A549 (cell line): ENCODE measurements at regions not wholly inside any gene's neighbourhood (a gene's known extent, or its start where the extent isn't known, plus 50 kb on each side); places are given as distances from the start of the nearest gene placed in this dataset.

Source experiments
- ATAC-seq, 2 experiments: fragments of 200-7000 bp in 1 of 2; fragments of >200 bp in 1 of 2; cut with Nextera tagmentation in 1 of 2; cut with Tn5 transposase in 1 of 2; 3 replicates each; pipeline versions ENCODE4 v1.8.0 to v1.9.1; 2018 to 2020; ENCODE audit warnings: mild to moderate bottlenecking in 1 of 2, moderate library complexity in 1 of 2
- CTCF ChIA-PET: fragments of 300-600 bp; sonication (Branson Sonifier 250); formaldehyde crosslinking; extraction: SDS; loops from one replicate; lab custom pipeline; 2021; ENCODE audit warnings: antibody characterized with exemption, inconsistent platforms; lab: Yijun Ruan, JAX
- POLR2A ChIA-PET: fragments of 350-600 bp; formaldehyde crosslinking; extraction: SDS; loops from one replicate; lab custom pipeline; 2021; ENCODE audit warnings: antibody characterized with exemption, inconsistent platforms; lab: Yijun Ruan, JAX
- DNase-seq, 2 experiments: peaks; one replicate each; pipeline versions ENCODE4 v3.0.0 to v3.0.0-alpha.2; 2011 to 2016; ENCODE audit warnings: low read depth in 1 of 2, low spot score in 1 of 2
- FAIRE-seq: peaks from 2 replicates; lab custom pipeline; 2011; peaks lifted over from hg19 to GRCh38; lab: Jason Lieb, UNC
- H3K27ac ChIP-seq, 2 experiments: fragments of >200 bp; sonication (Bioruptor Twin); formaldehyde crosslinking; 3 replicates each; pipeline ENCODE4 v1.5.1; 2016 to 2017
- H3K4me1 ChIP-seq: fragments of >200 bp; sonication (Bioruptor Twin); formaldehyde crosslinking; 3 replicates; pipeline ENCODE4 v1.6.1; 2016
- H3K4me2 ChIP-seq: fragments of >200 bp; sonication (Bioruptor Twin); formaldehyde crosslinking; 3 replicates; pipeline ENCODE4 v1.6.1; 2016
- H3K4me3 ChIP-seq: fragments of >200 bp; sonication (Bioruptor Twin); formaldehyde crosslinking; 3 replicates; pipeline ENCODE4 v1.5.1; 2016
- H3K9me3 ChIP-seq: fragments of >200 bp; sonication (Bioruptor Twin); formaldehyde crosslinking; 3 replicates; pipeline ENCODE4 v1.6.1; 2016
- BHLHE40 ChIP-seq: IDR thresholded peaks from 2 replicates; pipeline ENCODE4 v1.6.1; 2012; ENCODE audit warnings: low read depth, low read length, inconsistent platforms
- CBX2 ChIP-seq: fragments of 200-600 bp; sonication (generic); IDR thresholded peaks from 2 replicates; pipeline ENCODE4 v1.6.1; 2016; ENCODE audit warnings: low read depth, mild to moderate bottlenecking, borderline replicate concordance
- CEBPB ChIP-seq, 2 experiments: fragments of >200 bp in 1 of 2; sonication (Bioruptor Twin) in 1 of 2; formaldehyde crosslinking in 1 of 2; IDR thresholded peaks; 2 replicates each; pipeline ENCODE4 v1.6.1; 2012 to 2016
- CHD4 ChIP-seq: fragments of 200-600 bp; sonication (generic); IDR thresholded peaks from 2 replicates; pipeline ENCODE4 v1.6.1; 2016; ENCODE audit warnings: antibody characterized with exemption, mild to moderate bottlenecking, borderline replicate concordance
- EHF ChIP-seq: fragments of 250-450 bp; sonication (Bioruptor Pico); IDR thresholded peaks from 2 replicates; pipeline ENCODE4 v1.5.0; 2020; ENCODE audit warnings: mild to moderate bottlenecking
- GATA3 ChIP-seq: IDR thresholded peaks from 2 replicates; pipeline ENCODE4 v1.6.1; 2012; ENCODE audit warnings: borderline replicate concordance
- JUN ChIP-seq, 2 experiments: fragments of >200 bp; sonication (Bioruptor Twin); formaldehyde crosslinking; IDR thresholded peaks; 2 replicates in 1 of 2; 3 replicates in 1 of 2; pipeline ENCODE4 v1.6.1; 2016 to 2017
- MAZ ChIP-seq: fragments of 150-350 bp; IDR thresholded peaks from 2 replicates; pipeline ENCODE4 v1.6.1; 2014; ENCODE audit warnings: antibody characterized with exemption, low read depth, low read length, borderline replicate concordance
- PHF8 ChIP-seq: fragments of 200-600 bp; sonication (generic); IDR thresholded peaks from 2 replicates; pipeline ENCODE4 v1.6.1; 2016; ENCODE audit warnings: low read depth, mild to moderate bottlenecking, antibody characterized with exemption, moderate library complexity, borderline replicate concordance
- RCOR1 ChIP-seq: fragments of 150-350 bp; IDR thresholded peaks from 2 replicates; pipeline ENCODE4 v1.6.1; 2014; ENCODE audit warnings: antibody characterized with exemption, low read length, low read depth
- SMC3 ChIP-seq: fragments of >200 bp; sonication (Bioruptor Twin); formaldehyde crosslinking; IDR thresholded peaks from 3 replicates; pipeline ENCODE4 v1.6.1; 2018; ENCODE audit warnings: inconsistent platforms
- TFCP2L1 ChIP-seq: fragments of 250-450 bp; sonication (Bioruptor Pico); IDR thresholded peaks from 2 replicates; pipeline ENCODE4 v1.5.0; 2021; ENCODE audit warnings: mild to moderate bottlenecking
- ZNF302 ChIP-seq: fragments of 250-450 bp; sonication (Bioruptor Pico); IDR thresholded peaks from 2 replicates; pipeline ENCODE4 v1.9.0; 2021; ENCODE audit warnings: inconsistent platforms, mild to moderate bottlenecking, moderate library complexity
- WGBS: methylation state at CpG from one replicate; pipeline ENCODE4 v1.1.6; 2017; ENCODE audit errors: missing lambda C conversion rate; 5-methylcytosine and 5-hydroxymethylcytosine counted together
- TF ChIP-seq, protein P1 (sequence below): IDR thresholded peaks from 2 replicates; pipeline ENCODE4 v1.6.1; 2012
- TF ChIP-seq, protein P2 (sequence below): IDR thresholded peaks from 2 replicates; pipeline ENCODE4 v1.6.1; 2012
- TF ChIP-seq, protein P3 (sequence below): fragments of 250-450 bp; sonication (Bioruptor Pico); IDR thresholded peaks from 2 replicates; pipeline ENCODE4 v1.5.0; 2020; ENCODE audit warnings: low read depth, mild to moderate bottlenecking, moderate library complexity
- TF ChIP-seq, protein P4 (sequence below): fragments of >200 bp; sonication (Bioruptor Twin); formaldehyde crosslinking; IDR thresholded peaks from 3 replicates; pipeline ENCODE4 v1.6.1; 2016

DNA sequence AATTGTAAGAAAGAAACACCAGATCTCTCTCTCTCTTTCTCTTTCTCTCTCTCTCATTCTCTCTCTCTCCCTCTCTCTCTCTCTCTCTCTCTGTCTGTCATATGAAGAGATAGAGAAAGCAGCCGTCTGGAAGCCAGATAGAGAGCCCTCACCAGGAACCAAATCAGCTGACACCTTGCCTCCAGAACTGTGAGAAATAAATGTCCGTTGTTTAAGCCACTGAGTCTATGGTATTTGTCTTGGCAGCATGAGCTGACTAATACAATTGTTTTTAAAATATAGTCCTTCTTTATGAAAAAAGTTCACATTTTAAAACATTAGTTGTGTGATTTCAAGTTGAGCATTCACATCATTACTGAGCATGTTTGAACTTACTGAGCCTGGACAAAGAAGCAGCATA, 275.6 kb downstream of the CETN3 start:
- Histone ChIP-seq H3K4me2 (no peak overlapping the region), H3K9me3 (no peaks in the 10 kb centered on the region), H3K27ac (no peak overlapping the region), H3K4me3 (no peak overlapping the region), H3K4me1 (no peaks in the 10 kb centered on the region)
- ATAC-seq (no peak), DNase-seq (no peak), FAIRE-seq (no peak)
- POLR2A ChIA-PET = no interaction called here
- CTCF ChIA-PET = no interaction called here
- TF ChIP-seq MAZ (no peak), CHD4 (no peak), PHF8 (no peak), JUN (IDR thresholded peaks at IDR 0.05) (no peak), TFCP2L1 (CRISPR knock-in tag) (no peak), EHF (no peak)
- TF ChIP-seq, protein P1, sequence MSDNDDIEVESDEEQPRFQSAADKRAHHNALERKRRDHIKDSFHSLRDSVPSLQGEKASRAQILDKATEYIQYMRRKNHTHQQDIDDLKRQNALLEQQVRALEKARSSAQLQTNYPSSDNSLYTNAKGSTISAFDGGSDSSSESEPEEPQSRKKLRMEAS = no peak
- TF ChIP-seq, protein P2, sequence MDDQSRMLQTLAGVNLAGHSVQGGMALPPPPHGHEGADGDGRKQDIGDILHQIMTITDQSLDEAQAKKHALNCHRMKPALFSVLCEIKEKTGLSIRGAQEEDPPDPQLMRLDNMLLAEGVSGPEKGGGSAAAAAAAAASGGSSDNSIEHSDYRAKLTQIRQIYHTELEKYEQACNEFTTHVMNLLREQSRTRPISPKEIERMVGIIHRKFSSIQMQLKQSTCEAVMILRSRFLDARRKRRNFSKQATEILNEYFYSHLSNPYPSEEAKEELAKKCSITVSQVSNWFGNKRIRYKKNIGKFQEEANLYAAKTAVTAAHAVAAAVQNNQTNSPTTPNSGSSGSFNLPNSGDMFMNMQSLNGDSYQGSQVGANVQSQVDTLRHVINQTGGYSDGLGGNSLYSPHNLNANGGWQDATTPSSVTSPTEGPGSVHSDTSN = no peak
- TF ChIP-seq, protein P3, sequence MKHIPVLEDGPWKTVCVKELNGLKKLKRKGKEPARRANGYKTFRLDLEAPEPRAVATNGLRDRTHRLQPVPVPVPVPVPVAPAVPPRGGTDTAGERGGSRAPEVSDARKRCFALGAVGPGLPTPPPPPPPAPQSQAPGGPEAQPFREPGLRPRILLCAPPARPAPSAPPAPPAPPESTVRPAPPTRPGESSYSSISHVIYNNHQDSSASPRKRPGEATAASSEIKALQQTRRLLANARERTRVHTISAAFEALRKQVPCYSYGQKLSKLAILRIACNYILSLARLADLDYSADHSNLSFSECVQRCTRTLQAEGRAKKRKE (CRISPR knock-in tag) = no peak
- 17% methylated on average over 2 of the region's 2 CpGs for WGBS

DNA sequence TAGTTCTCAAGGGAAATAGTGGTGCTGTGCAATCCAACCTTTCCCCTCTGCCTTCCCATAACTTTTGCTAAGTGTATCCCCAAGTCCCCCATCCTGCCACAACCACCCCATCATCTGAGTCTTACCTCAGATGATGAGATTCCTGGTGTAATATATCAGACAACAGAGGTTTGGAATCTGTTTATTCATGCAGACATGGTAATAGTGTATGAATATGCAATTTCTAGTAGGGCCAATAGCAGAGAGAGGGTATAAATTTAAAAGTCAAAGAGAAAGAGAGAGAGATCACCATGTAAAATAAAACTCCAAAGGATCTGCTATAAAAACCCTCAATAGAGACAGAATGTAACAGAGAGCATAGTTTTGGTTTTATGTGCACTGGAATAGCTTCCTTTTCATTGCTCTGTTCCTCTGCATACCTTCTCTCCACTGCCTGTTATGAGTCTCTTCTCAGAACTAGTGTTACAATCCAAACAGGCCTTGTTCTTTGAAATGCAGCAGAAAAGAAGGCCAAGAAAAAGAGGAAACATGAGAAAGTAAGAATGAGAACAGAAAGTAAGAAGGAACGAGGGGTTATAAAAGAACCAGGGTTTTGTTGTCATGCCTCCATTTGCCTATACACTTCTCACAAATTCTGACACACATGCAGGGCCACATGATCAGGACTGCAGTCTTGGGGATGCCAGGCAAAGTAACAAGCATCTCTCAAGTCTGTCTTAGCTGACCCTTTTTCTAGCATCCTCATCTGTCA, 278.0 kb downstream of the CETN3 start:
- FAIRE-seq (no peak), DNase-seq (no peak), ATAC-seq (no peak)
- WGBS = 0% methylated on average over 1 of the region's 1 CpG
- POLR2A ChIA-PET = no interaction called here
- CTCF ChIA-PET = no interaction called here
- Histone ChIP-seq H3K4me3 (no peak overlapping the region), H3K4me1 (no peaks in the 10 kb centered on the region), H3K27ac (no peak overlapping the region), H3K9me3 (no peaks in the 10 kb centered on the region), H3K4me2 (no peak overlapping the region)
- TF ChIP-seq CBX2 = no peak

DNA sequence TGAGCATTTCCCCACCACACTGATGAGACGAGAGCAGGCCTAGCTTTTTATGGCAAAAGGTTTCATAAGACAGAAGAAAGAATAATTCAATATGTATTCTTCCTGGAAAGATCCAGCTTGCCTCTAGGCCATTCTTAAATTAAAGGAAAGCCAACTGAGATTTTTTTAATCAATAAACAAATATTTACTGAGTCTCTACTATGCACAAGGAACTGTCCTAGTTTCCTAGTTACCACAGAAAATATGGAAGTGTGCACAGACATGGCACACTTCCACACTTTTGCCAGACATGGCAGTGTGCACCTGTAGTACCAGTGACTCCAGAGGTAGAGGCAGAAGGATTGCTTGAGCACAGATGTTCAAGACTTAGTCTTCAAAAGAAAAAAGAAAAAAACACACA, 281.0 kb downstream of the CETN3 start:
- ChIA-PET CTCF (no interaction called here), POLR2A (no interaction called here)
- H3K4me2 ChIP-seq = no peak overlapping the region
- no peaks in the 10 kb centered on the region for H3K9me3 ChIP-seq
- no peak for ATAC-seq
- no peak for TF ChIP-seq CEBPB (IDR thresholded peaks at IDR 0.05)
- TF ChIP-seq, protein P3 (CRISPR knock-in tag) = no peak
- no peak for TF ChIP-seq CBX2
- no peak for TF ChIP-seq RCOR1
- TF ChIP-seq BHLHE40 = no peak
- TF ChIP-seq PHF8 = no peak
- no peak for TF ChIP-seq SMC3
- TF ChIP-seq, protein P4, sequence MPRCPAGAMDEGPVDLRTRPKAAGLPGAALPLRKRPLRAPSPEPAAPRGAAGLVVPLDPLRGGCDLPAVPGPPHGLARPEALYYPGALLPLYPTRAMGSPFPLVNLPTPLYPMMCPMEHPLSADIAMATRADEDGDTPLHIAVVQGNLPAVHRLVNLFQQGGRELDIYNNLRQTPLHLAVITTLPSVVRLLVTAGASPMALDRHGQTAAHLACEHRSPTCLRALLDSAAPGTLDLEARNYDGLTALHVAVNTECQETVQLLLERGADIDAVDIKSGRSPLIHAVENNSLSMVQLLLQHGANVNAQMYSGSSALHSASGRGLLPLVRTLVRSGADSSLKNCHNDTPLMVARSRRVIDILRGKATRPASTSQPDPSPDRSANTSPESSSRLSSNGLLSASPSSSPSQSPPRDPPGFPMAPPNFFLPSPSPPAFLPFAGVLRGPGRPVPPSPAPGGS = no peak
- no peak for TF ChIP-seq GATA3
- TF ChIP-seq ZNF302 (CRISPR knock-in tag) = no peak
- DNase-seq = no peak
- no peak overlapping the region for H3K4me3 ChIP-seq
- H3K27ac ChIP-seq = no peak overlapping the region
- FAIRE-seq = no peak
- no peaks in the 10 kb centered on the region for H3K4me1 ChIP-seq
- 26% methylated on average over 1 of the region's 1 CpG for whole genome bisulfite sequencing
